Colonic mucosa (tissue), 4 donors: ENCODE measurements at regions not wholly inside any gene's neighbourhood (a gene's known extent, or its start where the extent isn't known, plus 50 kb on each side); places are given as distances from the start of the nearest gene placed in this dataset.

Experiments used
- DNase-seq: peaks from one replicate; pipeline ENCODE4 v3.0.0-alpha.2; 2020
- H3K27ac ChIP-seq: fragments of 200-600 bp; one replicate; pipeline ENCODE4 v1.8.0; 2021
- H3K27me3 ChIP-seq: fragments of 200-600 bp; one replicate; pipeline ENCODE4 v1.8.0; 2021
- H3K36me3 ChIP-seq: fragments of 200-600 bp; one replicate; pipeline ENCODE4 v1.8.0; 2021
- H3K4me1 ChIP-seq: fragments of 200-600 bp; one replicate; pipeline ENCODE4 v1.8.0; 2021; ENCODE audit warnings: mild to moderate bottlenecking
- H3K4me3 ChIP-seq: fragments of 200-600 bp; one replicate; pipeline ENCODE4 v1.8.0; 2021
- H3K9ac ChIP-seq, 2 donors: one replicate each; pipeline ENCODE4 v1.7.0; 2013; ENCODE audit warnings: control low read depth in 2 of 2, low read depth in 2 of 2, low read length in 2 of 2
- H3K9me3 ChIP-seq: fragments of 200-600 bp; one replicate; pipeline ENCODE4 v1.8.0; 2021
- intact Hi-C: fragments of 100-400 bp; cut with DNase I; formaldehyde crosslinking; loops from one replicate; pipeline ENCODE4 v1.14.1; 2022
- TF ChIP-seq, protein P1 (sequence below): fragments of 200-600 bp; IDR thresholded peaks from one replicate; pipeline ENCODE4 v1.8.0; 2022; ENCODE audit warnings: antibody characterized with exemption, mild to moderate bottlenecking
- donor health status: healthy.
- donor health status: DM: no; HTN: no; CAD: no.
- donor health status: DM: no; HTN: no; CAD: no.

DNA sequence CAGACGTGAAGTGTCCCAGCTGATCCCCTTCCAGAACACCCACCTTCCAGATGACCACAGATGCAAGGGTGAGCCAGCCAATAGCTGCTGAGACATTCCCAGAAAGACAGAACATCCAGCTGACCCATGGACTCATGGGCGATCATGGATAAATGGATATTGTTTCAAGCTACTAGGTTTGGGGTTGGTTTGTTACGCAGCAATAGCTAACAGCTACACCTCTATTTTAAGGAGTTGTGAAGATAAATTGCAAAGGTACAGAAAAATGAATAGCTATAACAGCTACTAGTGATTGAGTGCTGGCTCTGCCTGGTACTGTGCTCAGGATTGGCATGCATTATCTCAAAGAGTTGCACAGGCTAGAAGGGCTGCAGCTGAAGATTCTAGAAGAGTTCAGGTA is 122.5 kb downstream of the MIAT start:
- no peak overlapping the region for H3K4me3 ChIP-seq
- DNase-seq, result no peak
- H3K36me3 ChIP-seq, result no peaks in the 10 kb centered on the region
- H3K9me3 ChIP-seq, result no peaks in the 10 kb centered on the region
- H3K27ac ChIP-seq, result no peak overlapping the region
- TF ChIP-seq, protein P1, sequence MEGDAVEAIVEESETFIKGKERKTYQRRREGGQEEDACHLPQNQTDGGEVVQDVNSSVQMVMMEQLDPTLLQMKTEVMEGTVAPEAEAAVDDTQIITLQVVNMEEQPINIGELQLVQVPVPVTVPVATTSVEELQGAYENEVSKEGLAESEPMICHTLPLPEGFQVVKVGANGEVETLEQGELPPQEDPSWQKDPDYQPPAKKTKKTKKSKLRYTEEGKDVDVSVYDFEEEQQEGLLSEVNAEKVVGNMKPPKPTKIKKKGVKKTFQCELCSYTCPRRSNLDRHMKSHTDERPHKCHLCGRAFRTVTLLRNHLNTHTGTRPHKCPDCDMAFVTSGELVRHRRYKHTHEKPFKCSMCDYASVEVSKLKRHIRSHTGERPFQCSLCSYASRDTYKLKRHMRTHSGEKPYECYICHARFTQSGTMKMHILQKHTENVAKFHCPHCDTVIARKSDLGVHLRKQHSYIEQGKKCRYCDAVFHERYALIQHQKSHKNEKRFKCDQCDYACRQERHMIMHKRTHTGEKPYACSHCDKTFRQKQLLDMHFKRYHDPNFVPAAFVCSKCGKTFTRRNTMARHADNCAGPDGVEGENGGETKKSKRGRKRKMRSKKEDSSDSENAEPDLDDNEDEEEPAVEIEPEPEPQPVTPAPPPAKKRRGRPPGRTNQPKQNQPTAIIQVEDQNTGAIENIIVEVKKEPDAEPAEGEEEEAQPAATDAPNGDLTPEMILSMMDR, result no peak
- H3K9ac ChIP-seq, result no peak overlapping the region
- H3K4me1 ChIP-seq, result no peaks in the 10 kb centered on the region
- H3K27me3 ChIP-seq, result no peaks in the 10 kb centered on the region
- intact Hi-C loops, result no loop called here

GRCh38 chr22:26780521-26780920 is 123.1 kb downstream of the MIAT start:
- no peaks in the 10 kb centered on the region for H3K4me1 ChIP-seq
- H3K9ac ChIP-seq, result no peak overlapping the region
- TF ChIP-seq, protein P1, result no peak
- H3K36me3 ChIP-seq, result no peaks in the 10 kb centered on the region
- intact Hi-C loops, result no loop called here
- no peaks in the 10 kb centered on the region for H3K27me3 ChIP-seq
- no peaks in the 10 kb centered on the region for H3K9me3 ChIP-seq
- no peak for DNase-seq
- H3K4me3 ChIP-seq, result no peak overlapping the region
- no peak overlapping the region for H3K27ac ChIP-seq

- TF ChIP-seq, protein P1, result no peak
- no peak overlapping the region for H3K27ac ChIP-seq
These were observed 123.7 kb downstream of the MIAT start for GRCh38 chr22:26781062-26781461.

DNA sequence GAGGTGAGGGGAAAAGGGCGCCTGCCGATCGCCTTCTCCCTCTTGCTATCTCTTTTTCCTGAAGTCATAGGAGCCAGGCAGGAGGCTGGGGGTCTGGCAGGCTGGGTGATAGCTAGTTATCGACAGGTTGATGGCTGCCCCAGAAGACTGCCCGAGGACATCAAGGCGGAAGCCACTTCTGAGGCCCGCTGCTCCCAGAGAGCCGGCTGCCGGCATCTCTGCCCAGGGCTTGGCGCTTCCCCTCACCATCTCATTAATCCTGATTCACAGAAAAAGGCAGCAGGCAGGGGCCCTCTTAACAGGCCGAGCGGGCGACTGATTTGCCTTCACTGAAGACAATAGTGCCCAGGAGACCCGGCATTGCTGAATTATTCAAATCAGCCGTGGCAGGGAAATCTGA is 124.2 kb downstream of the MIAT start:
- Histone ChIP-seq H3K27me3 (no peaks in the 10 kb centered on the region), H3K27ac (no peak overlapping the region), H3K36me3 (no peaks in the 10 kb centered on the region), H3K9me3 (no peaks in the 10 kb centered on the region), H3K9ac (no peak overlapping the region), H3K4me3 (no peak overlapping the region), H3K4me1 (no peaks in the 10 kb centered on the region)
- TF ChIP-seq, protein P1, result no peak
- DNase-seq, result no peak
- intact Hi-C loops, result no loop called here

More at GRCh38 chr22:26781062-26781461, 123.7 kb downstream of the MIAT start:
- intact Hi-C loops, result no loop called here
- no peaks in the 10 kb centered on the region for H3K9me3 ChIP-seq
- no peaks in the 10 kb centered on the region for H3K36me3 ChIP-seq
- no peak overlapping the region for H3K4me3 ChIP-seq
- H3K9ac ChIP-seq, result no peak overlapping the region
- no peaks in the 10 kb centered on the region for H3K27me3 ChIP-seq
- DNase-seq, result no peak
- H3K4me1 ChIP-seq, result no peaks in the 10 kb centered on the region

DNA sequence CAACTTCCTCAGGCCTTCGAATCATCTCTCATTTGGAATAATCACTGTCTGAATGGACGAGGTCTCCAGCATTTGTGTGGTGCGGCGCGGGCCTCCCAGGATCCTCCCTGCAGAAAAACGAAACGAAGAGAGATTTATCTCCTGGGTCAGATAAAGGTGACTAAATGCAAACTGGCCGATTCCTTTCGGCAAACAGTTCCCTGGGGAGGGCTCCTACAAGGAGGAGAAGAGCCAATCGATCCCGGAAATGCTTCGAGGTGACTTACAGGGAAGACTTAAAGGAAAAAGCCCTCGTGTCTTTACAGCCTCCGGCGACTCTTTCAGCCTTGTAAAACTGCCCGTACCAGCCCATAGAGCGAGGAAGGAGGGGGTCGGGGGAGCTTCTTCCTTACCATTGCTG is 126.5 kb downstream of the MIAT start:
- H3K27ac ChIP-seq, result no peak overlapping the region
- H3K9me3 ChIP-seq, result no peaks in the 10 kb centered on the region
- H3K27me3 ChIP-seq, result no peaks in the 10 kb centered on the region
- no peak for DNase-seq
- no peaks in the 10 kb centered on the region for H3K36me3 ChIP-seq
- intact Hi-C loops, result no loop called here
- no peak overlapping the region for H3K4me3 ChIP-seq
- H3K4me1 ChIP-seq, result no peaks in the 10 kb centered on the region
- no peak overlapping the region for H3K9ac ChIP-seq
- TF ChIP-seq, protein P1, result no peak

GRCh38 chr22:26784772-26785171 is 127.4 kb downstream of the MIAT start:
- Histone ChIP-seq H3K9me3 (no peaks in the 10 kb centered on the region), H3K9ac (no peak overlapping the region), H3K4me3 (no peak overlapping the region), H3K4me1 (no peaks in the 10 kb centered on the region), H3K27ac (no peak overlapping the region), H3K36me3 (no peaks in the 10 kb centered on the region), H3K27me3 (no peaks in the 10 kb centered on the region)
- TF ChIP-seq, protein P1, result no peak
- intact Hi-C loops, result no loop called here
- no peak for DNase-seq
